Tibial artery (tissue), 4 donors: ENCODE measurements at regions not wholly inside any gene's neighbourhood (a gene's known extent, or its start where the extent isn't known, plus 50 kb on each side); places are given as distances from the start of the nearest gene placed in this dataset.

Source experiments
- DNase-seq, 2 donors: peaks; one replicate each; pipeline ENCODE4 v3.0.0-alpha.2; 2019
- H3K27ac ChIP-seq, 2 donors: fragments of 200-600 bp; sonication (generic) in 1 of 2; 1 replicate in 1 of 2; 2 replicates in 1 of 2; pipeline ENCODE4 v1.5.1; 2018 to 2019; ENCODE audit warnings: mild to moderate bottlenecking in 1 of 2
- H3K27me3 ChIP-seq, 2 donors: fragments of 200-600 bp; sonication (generic) in 1 of 2; one replicate each; pipeline versions ENCODE4 v1.5.1 to v1.6.0; 2016 to 2019
- H3K36me3 ChIP-seq, 3 donors: fragments of 200-600 bp; sonication (generic) in 2 of 3; one replicate each; pipeline ENCODE4 v1.5.1; 2016 to 2019; ENCODE audit warnings: mild to moderate bottlenecking in 2 of 3
- H3K4me1 ChIP-seq, 4 donors: fragments of 200-600 bp; sonication (generic) in 2 of 4; 1 replicate in 3 of 4; 2 replicates in 1 of 4; pipeline ENCODE4 v1.5.1; 2016 to 2019
- H3K4me3 ChIP-seq, 2 donors: fragments of 200-600 bp; sonication (generic) in 1 of 2; 1 replicate in 1 of 2; 2 replicates in 1 of 2; pipeline ENCODE4 v1.5.1; 2018 to 2019; ENCODE audit warnings: mild to moderate bottlenecking in 2 of 2
- H3K9me3 ChIP-seq, 3 donors: fragments of 200-600 bp; sonication (generic) in 1 of 3; one replicate each; pipeline ENCODE4 v1.5.1; 2016 to 2019
- intact Hi-C: fragments of 100-400 bp; cut with DNase I; formaldehyde crosslinking; loops from one replicate; pipeline ENCODE4 v1.15.0; 2023; ENCODE audit warnings: low total_unique reads
- TF ChIP-seq, protein P1 (sequence below), 2 experiments: fragments of 200-600 bp in 1 of 2; fragments of 450-650 bp in 1 of 2; IDR thresholded peaks; one replicate each; pipeline ENCODE4 v1.5.1; 2017 to 2019; ENCODE audit warnings: antibody characterized with exemption in 2 of 2, mild to moderate bottlenecking in 1 of 2, moderate library complexity in 1 of 2

DNA sequence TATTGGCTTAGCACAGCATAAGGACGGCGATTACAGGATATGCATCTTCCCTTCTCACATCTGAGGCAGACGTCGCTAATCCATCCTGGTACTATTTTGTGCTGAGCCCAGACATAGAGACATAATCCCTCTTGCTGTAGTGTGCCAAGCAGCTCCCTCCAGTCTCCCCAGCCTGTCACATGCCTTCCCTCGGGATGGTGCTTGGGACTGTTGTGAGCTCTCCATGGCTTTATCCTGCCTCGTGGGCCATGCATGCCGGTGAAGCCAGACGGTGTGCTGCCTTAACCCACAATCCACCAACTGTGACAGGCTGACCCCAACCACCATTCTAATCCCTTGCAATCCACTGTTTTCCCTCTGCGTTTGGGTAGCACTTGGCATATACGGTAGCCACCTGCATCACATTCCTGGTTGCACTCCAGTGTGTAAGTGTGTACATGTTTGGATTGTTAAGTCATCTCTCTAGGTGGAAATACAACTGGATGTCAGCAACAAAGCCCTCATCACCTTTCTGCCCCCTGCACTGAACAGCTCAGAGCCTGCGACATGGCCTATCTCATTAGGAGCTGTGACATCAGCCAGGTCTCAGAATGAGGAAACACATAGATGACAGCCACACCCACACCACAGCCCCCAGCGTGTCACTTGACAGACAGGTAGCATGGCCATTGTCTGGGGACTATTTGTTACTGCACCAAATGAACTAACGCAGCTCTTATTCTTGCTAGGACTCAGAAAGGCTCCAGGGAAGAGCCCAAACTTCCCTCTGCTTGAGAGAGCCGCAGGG lies 374.8 kb upstream of the CDH4 start:
- TF ChIP-seq, protein P1, sequence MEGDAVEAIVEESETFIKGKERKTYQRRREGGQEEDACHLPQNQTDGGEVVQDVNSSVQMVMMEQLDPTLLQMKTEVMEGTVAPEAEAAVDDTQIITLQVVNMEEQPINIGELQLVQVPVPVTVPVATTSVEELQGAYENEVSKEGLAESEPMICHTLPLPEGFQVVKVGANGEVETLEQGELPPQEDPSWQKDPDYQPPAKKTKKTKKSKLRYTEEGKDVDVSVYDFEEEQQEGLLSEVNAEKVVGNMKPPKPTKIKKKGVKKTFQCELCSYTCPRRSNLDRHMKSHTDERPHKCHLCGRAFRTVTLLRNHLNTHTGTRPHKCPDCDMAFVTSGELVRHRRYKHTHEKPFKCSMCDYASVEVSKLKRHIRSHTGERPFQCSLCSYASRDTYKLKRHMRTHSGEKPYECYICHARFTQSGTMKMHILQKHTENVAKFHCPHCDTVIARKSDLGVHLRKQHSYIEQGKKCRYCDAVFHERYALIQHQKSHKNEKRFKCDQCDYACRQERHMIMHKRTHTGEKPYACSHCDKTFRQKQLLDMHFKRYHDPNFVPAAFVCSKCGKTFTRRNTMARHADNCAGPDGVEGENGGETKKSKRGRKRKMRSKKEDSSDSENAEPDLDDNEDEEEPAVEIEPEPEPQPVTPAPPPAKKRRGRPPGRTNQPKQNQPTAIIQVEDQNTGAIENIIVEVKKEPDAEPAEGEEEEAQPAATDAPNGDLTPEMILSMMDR (IDR thresholded peaks at IDR 0.05), result no peak
- H3K36me3 ChIP-seq, result no peaks in the 10 kb centered on the region
- no peaks in the 10 kb centered on the region for H3K9me3 ChIP-seq
- H3K27ac ChIP-seq, result no peak overlapping the region
- intact Hi-C loops, result no loop called here
- no peak overlapping the region for H3K4me3 ChIP-seq
- H3K27me3 ChIP-seq, result no peaks in the 10 kb centered on the region
- H3K4me1 ChIP-seq, result no peaks in the 10 kb centered on the region
- DNase-seq, result no peak

DNA sequence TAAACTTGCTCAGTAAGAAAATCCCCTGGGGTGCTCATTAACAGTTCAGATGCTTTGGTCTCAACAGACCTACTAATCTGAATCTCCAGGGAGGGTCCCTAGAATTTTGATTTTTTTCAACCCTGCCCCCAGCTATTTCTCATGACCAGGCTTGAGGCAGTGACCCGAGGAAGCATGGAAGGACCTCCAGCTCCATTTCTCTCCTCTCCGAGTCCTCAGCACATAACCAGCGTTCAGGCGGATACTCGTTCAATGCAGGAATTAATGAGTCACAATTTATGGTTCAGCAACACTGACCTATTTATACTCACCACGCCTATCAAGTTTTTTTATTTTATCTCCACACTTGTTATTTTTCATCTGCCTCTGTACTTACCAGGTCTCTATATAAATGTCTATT lies 369.2 kb upstream of the CDH4 start:
- Histone ChIP-seq H3K27me3 (no peaks in the 10 kb centered on the region), H3K4me1 (no peaks in the 10 kb centered on the region)
- intact Hi-C loops, result no loop called here

DNA sequence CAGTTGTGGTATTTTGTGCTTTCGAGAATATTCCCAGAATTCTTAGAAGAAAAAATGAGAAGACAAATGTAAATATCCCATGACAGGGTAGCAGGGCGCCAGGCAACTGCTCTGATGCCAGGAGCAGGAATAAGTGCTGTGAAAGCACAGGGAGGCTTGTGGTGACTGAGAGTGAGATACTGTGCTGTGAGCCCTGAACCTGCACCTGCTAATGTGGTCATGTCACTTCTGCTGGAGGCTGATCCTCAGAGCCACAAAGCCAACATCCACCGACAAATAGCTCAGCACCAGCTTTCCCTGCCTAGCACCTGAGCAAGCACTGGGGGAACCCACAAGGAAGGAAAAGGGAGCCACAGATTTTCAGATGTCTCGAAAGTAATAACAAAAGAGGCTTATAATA lies 368.6 kb upstream of the CDH4 start:
- no peak for DNase-seq

More for the DNA sequence above, 369.2 kb upstream of the CDH4 start:
- TF ChIP-seq, protein P1 (IDR thresholded peaks at IDR 0.05), result no peak
- Histone ChIP-seq H3K36me3 (no peaks in the 10 kb centered on the region), H3K27ac (no peak overlapping the region), H3K9me3 (no peaks in the 10 kb centered on the region), H3K4me3 (no peak overlapping the region)
- no peak for DNase-seq

DNA sequence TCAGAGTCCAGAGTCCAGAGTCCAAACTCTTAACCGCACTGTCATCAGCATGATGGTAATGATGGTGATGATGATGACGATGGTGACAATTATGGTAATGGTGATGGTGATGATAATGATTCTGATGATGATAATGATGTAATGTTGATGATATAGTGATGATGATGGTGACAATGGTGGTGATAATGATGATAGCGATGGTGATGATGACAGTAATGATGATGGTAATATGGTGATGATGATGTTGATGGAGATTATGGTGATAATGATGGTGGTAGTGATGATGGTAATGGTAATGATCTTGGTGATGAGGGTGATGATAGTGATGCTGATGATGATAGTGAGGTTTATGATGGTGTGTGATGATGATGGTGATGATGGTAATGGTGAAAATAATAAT lies 367.8 kb upstream of the CDH4 start:
- no peak overlapping the region for H3K4me3 ChIP-seq
- H3K27me3 ChIP-seq, result no peaks in the 10 kb centered on the region
- H3K36me3 ChIP-seq, result no peaks in the 10 kb centered on the region
- DNase-seq, result no peak
- no peaks in the 10 kb centered on the region for H3K9me3 ChIP-seq
- intact Hi-C loops, result no loop called here
- H3K27ac ChIP-seq, result no peak overlapping the region
- TF ChIP-seq, protein P1 (IDR thresholded peaks at IDR 0.05), result no peak
- no peaks in the 10 kb centered on the region for H3K4me1 ChIP-seq

More for the DNA sequence above, 368.6 kb upstream of the CDH4 start:
- H3K9me3 ChIP-seq, result no peaks in the 10 kb centered on the region
- no peak overlapping the region for H3K4me3 ChIP-seq
- H3K27me3 ChIP-seq, result no peaks in the 10 kb centered on the region
- TF ChIP-seq, protein P1 (IDR thresholded peaks at IDR 0.05), result no peak
- no peak overlapping the region for H3K27ac ChIP-seq
- intact Hi-C loops, result no loop called here
- no peaks in the 10 kb centered on the region for H3K36me3 ChIP-seq
- no peaks in the 10 kb centered on the region for H3K4me1 ChIP-seq

DNA sequence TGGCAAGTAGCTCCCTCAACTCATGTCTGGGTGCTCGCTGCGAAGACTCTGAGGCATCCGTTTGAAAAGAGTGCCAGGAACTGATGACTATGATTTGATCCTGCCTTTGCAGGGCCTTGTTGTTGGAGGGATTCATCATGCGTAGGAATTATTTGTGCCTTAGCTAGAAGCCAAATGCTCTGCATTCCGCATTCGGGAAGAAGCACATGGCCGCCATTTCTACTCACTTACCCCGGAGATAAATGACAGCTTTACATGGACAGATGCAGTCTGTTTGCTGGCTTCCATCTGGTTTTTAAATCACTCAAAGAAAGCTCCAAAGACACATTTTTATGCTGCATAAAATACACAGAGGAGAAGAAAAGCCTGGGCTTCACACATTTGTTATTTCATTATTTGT lies 363.3 kb upstream of the CDH4 start:
- no peaks in the 10 kb centered on the region for H3K4me1 ChIP-seq
- no peak overlapping the region for H3K4me3 ChIP-seq
- no peaks in the 10 kb centered on the region for H3K36me3 ChIP-seq
- intact Hi-C loops, result no loop called here
- no peaks in the 10 kb centered on the region for H3K9me3 ChIP-seq
- H3K27me3 ChIP-seq, result no peaks in the 10 kb centered on the region
- H3K27ac ChIP-seq, result no peak overlapping the region
- TF ChIP-seq, protein P1 (IDR thresholded peaks at IDR 0.05), result no peak
- no peak for DNase-seq
